ENCODE measurements at regions not wholly inside any gene's neighbourhood (a gene's known extent, or its start where the extent isn't known, plus 50 kb on each side); places are given as distances from the start of the nearest gene placed in this dataset.

DNA sequence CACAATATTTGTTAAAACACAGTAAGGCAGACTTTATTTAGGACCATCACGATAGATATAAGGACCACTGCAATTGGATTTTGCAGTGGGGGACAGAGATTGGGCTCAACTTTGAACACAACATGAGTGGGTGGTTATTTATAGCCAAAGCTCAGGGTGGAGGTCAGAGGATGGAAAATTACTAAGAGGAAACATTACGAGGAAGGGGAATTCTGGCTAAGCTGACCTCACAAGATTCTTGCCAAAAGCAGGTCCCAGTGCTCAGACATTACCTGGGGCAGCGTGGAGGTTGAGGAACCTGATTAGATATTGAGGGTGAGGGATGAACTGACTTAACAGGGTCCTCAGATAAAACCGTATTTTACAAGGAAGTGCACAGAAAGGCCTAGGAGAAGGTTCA lies 88.9 kb upstream of the NBEA start:
- no peak for DNase-seq

DNA sequence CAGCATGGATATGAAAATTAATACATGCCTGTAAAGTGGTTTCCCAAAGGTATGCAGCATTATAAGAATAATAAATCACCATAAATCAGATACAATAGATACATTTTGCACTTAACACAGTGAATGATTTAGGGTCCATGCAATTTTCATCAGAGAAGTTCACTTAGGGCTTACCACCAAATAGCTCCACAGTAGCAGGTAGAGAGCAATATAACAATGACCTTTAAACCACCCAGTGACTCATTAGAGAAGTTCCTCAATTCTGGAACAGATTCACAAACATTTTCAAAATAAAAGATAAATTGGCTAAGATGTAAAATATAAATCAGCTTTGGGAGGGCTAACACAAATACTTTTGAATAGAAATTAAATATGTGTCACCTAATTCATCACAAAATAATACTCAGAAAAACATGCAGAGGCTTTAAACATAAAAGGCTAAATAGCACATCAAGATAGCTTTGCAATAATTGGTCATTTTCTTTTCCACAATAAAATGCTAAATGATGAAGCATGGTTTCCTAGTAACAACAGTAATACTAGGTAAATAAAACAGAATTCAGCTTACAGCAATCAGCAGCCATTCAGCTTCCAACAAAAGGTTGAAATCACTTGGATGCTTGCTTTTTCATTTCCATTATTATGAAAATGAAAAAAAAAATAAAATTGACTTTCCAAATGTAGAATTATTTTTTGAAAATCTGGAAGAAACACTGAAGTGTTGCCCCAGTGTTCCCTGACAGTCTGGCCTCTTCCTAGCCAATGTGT lies 84.3 kb upstream of the NBEA start:
- DNase-seq: no peak

DNA sequence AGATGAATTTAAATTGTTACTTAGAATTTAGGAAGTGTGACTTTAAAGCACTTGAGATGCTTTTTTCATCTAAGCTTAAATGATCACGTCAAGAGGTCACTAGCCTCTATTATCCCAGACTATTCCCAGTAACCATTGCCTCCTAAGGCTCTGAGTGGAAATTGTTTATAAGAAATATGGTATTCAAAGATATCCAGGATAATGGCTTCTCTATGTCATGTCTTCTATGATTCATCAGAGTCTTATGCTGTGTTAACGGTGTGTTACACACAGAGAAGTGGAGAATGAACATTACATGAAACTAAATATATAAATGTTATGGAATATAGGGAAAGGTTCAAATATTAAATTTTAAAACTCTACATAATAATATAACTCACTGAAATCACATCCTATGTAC lies 79.8 kb upstream of the NBEA start:
- DNase-seq: no peak

- DNase-seq: no peak
Observed at GRCh38 chr13:34862716-34863115, 79.4 kb upstream of the NBEA start.

DNA sequence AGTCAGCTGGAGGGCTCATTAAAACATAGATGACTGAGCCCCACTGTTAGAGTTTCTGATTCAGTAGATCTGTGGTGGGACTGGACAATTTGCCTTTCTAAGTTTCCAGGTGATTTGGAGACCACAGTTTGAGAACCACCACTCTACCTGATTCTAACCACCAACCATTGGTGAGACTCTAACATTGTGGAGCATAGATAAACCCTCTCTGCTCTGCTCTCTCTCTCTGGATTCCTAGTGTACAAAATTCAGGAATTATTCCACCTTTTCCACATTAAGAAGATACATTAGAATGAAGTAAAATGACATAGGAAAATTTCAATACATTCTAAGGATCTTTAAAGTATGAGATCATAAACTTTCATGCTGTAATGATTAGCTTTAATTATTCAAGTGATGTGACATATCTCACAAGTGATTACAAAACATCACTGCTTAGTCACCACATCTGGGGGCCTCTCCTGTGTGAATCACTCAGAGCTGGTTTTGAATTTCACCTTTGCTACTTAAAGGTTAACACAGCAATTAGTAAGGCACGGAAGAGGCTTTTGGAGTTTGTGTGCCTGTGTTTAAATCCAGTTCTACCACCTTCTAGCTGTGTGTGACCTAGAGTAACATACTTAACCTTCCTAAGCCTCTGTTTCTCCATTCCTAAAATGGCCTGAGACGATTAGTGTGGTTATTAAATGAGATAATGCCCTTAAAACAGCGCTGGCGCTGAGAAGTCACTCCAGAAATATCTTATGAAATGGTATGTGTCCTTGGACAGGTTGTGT lies 78.5 kb upstream of the NBEA start:
- no peak for DNase-seq

DNA sequence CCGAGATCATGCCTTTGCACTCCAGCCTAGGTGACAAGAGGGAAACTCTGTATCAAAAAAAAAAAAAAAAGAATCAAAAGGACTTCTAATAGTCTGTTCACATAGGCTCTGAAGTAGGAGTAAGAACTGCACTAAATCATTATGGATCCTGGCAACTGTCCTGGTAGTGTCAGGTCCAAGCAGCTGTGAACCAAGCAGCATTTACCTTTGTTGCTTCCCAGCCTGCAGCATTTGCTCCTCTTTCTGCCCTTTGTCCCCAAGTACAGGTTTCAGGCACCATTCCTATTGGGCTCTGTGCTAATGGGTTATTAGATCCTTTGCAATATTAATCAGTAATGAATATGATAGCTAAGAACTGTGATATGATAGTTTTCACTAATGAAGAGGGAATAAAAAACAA lies 77.4 kb upstream of the NBEA start:
- no peak for DNase-seq

DNA sequence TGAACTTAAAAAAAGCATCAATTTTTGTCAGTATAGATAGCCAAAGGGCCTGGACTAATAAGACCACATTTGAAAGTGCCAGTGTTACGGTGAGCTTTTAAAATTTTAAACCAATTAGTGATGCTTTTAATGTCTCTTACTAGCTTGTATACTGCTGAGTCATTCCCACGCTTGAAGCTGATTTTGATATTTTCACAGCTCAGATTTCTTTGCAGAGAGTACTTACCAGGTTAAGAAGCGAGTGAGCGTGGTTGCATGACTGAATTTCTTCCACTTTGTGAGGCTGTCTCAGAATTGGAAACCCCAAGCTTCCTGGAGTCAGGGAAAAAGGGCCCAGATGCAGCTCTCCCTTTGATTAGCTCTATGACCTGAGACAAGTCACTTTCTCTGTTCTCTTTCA lies 74.5 kb upstream of the NBEA start:
- no peak for DNase-seq

DNA sequence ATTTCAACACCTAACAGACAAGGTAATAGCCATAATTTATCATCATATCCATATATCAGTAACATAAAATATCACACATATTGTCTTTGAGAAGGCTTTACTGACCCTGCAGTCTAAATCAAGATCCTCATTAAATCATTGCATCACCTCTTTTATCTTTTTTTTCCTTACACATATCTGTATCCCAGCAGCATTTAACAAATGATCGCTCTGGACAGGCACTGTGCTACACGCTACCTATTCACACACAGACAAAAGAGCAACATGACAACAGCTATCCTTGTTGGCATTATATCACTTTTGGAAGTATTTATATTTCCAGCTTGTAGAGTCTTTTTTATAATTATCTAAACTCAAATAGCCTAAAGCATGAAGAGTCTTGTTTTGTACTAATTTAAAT lies 73.3 kb upstream of the NBEA start:
- DNase-seq: no peak

GRCh38 chr13:34869696-34870095 lies 72.4 kb upstream of the NBEA start:
- no peak for DNase-seq

DNA sequence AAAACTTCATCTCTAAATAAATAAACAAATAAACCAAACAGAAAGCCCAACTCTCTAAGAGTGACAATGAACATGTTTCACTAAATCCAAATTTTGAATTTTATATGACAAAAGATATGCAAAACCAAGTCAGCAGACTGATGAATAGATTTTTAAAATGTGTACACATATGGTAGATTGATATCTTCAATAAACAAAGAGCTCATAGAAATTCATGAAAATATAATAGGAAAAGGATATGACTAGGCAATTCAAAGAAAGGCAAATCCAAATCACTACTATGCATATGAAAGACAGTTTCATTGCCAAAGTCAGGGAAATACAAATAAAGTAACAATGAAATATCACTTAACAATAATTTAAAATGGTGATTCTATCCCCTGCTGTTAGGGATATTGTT lies 63.7 kb upstream of the NBEA start:
- DNase-seq: no peak

DNA sequence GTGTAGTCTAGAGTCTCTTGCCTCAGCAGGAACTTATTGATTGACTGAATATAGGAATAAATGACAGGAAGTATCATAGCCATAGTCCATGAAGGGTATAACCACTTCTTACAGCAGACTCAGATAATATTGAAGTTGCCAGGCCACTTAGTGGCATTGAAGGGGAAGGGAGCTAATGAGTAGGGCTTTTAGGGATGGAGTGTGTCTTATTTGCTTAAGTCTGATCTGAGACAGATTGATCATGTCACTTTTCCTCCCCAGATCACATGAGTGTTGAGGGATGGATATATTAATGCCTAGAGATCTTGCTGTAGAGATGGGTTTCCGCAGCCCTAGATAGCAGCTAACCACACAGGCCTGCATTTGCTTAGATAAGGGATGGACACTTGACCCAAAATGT lies 62.2 kb upstream of the NBEA start:
- DNase-seq: no peak

- no peak for DNase-seq
Observed at GRCh38 chr13:34881494-34881893, 60.6 kb upstream of the NBEA start.

GRCh38 chr13:34883396-34883795 lies 58.7 kb upstream of the NBEA start:
- no peak for DNase-seq

DNA sequence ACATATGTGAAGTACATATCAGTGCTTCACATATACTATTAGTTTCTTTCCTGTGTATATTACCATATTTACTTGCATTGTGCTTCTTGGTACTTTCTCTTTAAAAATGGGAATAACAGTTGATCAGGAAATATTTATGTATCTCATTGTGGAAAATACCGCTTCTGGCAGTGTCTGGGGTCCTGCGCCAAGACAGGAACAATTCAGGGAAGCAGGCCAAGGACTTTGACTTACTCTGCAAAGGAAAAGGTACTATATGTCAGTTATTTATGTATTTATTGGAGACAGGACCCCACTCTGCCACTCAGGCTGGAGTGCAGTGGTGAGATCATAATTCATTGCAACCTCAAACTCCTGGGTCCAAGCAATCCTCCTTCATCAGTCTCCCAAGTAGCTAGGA lies 57.7 kb upstream of the NBEA start:
- DNase-seq: no peak

DNA sequence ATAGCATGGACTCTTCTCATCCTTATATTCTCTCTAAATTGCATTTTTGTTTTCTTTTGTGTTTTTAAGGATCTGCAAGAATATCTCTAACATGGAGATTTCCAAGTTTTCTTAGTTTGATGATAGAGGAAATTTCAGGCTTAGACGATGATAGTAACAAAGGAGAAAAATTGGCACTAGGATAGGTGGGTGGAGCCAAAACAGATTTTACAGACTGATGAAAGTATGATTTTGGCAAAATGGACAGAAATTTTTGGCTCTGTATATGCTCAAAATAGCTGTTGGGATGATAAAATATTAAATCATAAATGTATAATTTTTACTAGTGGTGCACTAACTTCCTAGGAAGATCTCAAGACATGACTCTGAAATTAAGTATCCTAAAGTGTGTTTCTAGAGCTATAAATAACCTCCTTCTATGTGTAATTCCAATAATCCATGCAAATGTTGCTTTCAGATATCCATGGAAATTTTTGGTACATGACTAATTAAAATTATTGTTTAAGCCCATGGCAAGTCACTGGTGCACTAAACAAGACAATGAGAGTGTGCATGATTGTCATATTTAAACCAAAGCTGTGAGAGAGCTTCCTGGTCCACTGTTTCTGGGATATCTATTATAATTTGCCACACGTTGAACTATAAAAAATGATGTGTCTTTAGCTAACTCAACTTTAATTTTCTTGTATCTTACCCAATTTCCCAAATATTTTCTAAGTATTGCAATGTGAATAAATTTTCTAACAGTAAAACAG lies 55.8 kb upstream of the NBEA start:
- no peak for DNase-seq

DNA sequence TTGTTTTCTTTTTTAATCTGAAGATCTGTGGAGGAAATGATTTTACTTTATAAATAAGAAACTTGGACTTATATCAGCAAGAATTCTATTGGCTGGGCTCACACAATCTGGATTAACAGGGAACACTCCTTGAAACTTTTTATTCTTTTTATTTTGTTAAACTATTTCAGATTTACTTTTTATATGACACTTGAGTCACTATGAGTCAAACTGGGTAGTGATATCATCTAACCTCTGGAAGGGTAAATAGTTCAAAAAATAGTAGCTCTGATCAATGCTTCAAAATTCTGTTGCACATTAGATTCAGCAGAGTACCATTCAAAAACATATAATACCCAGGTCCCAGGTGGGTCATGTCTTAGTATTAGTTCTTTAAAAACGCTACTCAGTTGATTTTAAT lies 55.1 kb upstream of the NBEA start:
- DNase-seq: no peak

All from T-helper 2 cell (primary cell).